ENCODE measurements at regions not wholly inside any gene's neighbourhood (a gene's known extent, or its start where the extent isn't known, plus 50 kb on each side); places are given as distances from the start of the nearest gene placed in this dataset.

DNA sequence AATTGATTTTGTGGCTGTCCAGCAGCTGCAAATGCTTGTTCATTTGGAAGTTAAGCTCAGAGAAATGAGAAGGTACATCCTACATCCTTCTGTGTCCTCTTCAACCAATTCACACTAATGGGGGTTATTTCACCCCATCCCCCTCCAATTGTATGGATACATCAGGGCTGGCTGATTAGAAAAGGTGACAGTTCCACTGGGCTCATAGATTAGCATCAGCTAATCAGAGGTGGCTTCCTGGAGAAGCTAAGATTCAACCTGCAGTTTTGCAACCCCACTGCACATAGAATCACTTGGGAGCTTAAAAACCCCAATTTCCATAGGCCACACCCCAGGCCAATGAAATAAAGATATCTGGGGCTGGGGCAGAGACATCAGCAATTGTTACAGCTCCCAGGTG lies 217.7 kb upstream of the TLE3 start:
- peaks cover 0 to 19% (median 11%) of the 10 kb centered on the region in 4 donors for H3K4me1 ChIP-seq
- no peak overlapping the region for H3K4me3 ChIP-seq
- DNase-seq (ENCODE audit: extremely low spot score) = no peak
- intact Hi-C loops (cut with DNase I) = loop anchor here (5.0 kb wide), 1 partner anchor 43 kb away; no protein-coding TSS in a partner anchor
- H3K36me3 ChIP-seq = no peaks in the 10 kb centered on the region
- no peaks in the 10 kb centered on the region for H3K9me3 ChIP-seq
- H3K27me3 ChIP-seq = no peaks in the 10 kb centered on the region
- no peak overlapping the region for H3K27ac ChIP-seq (replicated peaks in 1 of 4)
- TF ChIP-seq, protein P1, sequence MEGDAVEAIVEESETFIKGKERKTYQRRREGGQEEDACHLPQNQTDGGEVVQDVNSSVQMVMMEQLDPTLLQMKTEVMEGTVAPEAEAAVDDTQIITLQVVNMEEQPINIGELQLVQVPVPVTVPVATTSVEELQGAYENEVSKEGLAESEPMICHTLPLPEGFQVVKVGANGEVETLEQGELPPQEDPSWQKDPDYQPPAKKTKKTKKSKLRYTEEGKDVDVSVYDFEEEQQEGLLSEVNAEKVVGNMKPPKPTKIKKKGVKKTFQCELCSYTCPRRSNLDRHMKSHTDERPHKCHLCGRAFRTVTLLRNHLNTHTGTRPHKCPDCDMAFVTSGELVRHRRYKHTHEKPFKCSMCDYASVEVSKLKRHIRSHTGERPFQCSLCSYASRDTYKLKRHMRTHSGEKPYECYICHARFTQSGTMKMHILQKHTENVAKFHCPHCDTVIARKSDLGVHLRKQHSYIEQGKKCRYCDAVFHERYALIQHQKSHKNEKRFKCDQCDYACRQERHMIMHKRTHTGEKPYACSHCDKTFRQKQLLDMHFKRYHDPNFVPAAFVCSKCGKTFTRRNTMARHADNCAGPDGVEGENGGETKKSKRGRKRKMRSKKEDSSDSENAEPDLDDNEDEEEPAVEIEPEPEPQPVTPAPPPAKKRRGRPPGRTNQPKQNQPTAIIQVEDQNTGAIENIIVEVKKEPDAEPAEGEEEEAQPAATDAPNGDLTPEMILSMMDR (IDR thresholded peaks at IDR 0.05) = no peak
- TF ChIP-seq POLR2A (IDR thresholded peaks at IDR 0.05; ENCODE audit: low read depth) (no peak), EP300 (IDR thresholded peaks at IDR 0.05) (no peak), POLR2AphosphoS5 (IDR thresholded peaks at IDR 0.05) (no peak)

DNA sequence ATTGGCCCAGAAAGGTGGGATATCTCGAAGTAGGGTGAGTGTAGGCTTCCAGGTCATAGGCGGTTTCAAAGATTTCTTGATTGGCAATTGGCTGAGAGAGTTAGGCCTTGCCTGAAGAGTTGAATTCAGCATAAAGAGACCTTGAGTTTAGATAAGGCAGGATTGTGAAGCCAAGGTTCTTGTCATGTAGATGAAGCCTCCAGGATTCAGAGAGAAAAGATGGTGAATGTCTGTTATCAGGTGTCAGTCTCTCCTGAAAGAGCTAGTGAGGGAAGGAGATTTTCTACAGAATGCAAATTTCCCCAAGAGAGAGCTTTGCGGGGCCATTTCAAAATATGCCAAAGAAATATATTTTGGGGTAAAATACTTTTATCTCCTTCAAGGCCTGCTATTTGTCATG lies 217.0 kb upstream of the TLE3 start:
- no peaks in the 10 kb centered on the region for H3K27me3 ChIP-seq
- intact Hi-C loops (cut with DNase I) = loop anchor here (5.0 kb wide), 1 partner anchor 42 kb away; no protein-coding TSS in a partner anchor
- no peaks in the 10 kb centered on the region for H3K9me3 ChIP-seq
- DNase-seq (ENCODE audit: extremely low spot score) = peak; percentile 53
- WGBS = 91% methylated on average over 3 of the region's 3 CpGs
- TF ChIP-seq POLR2A (IDR thresholded peaks at IDR 0.05; ENCODE audit: low read depth) (no peak), EP300 (IDR thresholded peaks at IDR 0.05) (no peak), POLR2AphosphoS5 (IDR thresholded peaks at IDR 0.05) (no peak)
- TF ChIP-seq, protein P1 (IDR thresholded peaks at IDR 0.05) = no peak
- no peaks in the 10 kb centered on the region for H3K36me3 ChIP-seq
- peaks cover 0 to 11% (median 5%) of the 10 kb centered on the region in 4 donors for H3K4me1 ChIP-seq
- H3K4me3 ChIP-seq = no peak overlapping the region
- no peak overlapping the region for H3K27ac ChIP-seq (replicated peaks in 1 of 4)

DNA sequence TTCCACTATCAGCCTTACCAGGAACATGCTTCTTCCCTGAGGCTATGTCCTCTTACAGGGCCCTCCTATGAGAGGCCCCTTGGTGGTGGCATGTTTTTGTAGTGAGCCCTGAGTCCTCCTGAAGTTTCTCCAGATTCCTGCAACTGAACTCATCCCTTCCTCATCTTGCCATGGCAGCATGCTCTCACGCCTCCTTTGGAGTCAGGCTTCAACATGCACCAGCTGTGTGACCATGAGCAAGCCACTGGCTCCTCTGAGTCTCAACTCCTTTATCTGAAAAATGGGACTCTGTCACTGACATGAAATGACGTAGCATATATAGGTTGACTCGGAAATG lies 216.3 kb upstream of the TLE3 start:
- no peak overlapping the region for H3K4me3 ChIP-seq
- WGBS = 94% methylated on average over 3 of the region's 3 CpGs
- peaks cover 0 to 7% (median 0%) of the 10 kb centered on the region in 4 donors for H3K4me1 ChIP-seq
- TF ChIP-seq, protein P1 (IDR thresholded peaks at IDR 0.05) = no peak
- TF ChIP-seq POLR2AphosphoS5 (IDR thresholded peaks at IDR 0.05) = no peak
- TF ChIP-seq POLR2A (IDR thresholded peaks at IDR 0.05; ENCODE audit: low read depth) = no peak
- TF ChIP-seq EP300 (IDR thresholded peaks at IDR 0.05) = no peak
- no peak for DNase-seq (ENCODE audit: extremely low spot score)
- no peaks in the 10 kb centered on the region for H3K36me3 ChIP-seq
- intact Hi-C loops (cut with DNase I) = no loop called here
- H3K9me3 ChIP-seq = no peaks in the 10 kb centered on the region
- H3K27me3 ChIP-seq = no peaks in the 10 kb centered on the region
- H3K27ac ChIP-seq (replicated peaks in 1 of 4) = no peak overlapping the region

DNA sequence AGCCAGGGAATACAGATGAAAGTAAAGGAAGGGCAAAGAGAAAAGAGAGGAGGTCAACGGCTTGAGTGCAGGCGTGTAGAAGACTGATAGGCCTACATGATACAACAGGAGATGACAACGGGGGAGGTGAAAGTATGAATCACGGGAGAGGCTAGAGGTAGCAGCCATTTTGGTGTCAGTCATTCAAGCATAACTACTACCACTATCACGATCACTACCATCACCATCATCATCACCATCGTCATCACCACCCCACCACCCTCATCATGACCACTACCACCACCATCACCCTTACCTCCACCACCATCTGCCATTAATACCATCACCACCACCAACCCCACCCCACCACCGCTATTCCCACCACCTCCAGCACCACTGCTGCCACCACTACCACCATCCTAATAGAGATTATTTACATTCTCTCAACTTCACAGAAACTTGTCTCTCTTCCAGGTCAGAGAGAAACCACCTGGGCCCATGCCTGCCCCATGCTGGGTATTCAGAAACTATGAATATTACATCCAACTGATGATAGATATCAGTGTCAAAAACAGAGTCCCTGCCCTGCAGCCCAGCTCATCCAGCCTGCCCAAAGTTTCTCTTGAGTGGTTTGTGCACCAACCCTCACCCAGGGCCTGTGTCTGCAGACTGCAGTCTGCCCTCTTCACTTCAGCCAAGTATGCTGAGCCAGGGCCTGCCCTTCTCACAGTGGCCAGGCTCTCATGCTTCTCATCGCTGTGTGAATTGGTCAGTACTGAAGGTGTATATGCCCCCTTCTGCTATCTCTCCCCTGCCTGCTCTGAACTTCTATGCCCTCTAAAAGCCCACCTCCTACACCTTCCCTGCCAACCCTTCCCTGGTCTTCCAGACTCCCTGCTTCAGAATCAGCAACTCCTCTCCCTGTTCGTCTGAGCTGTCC lies 215.6 kb upstream of the TLE3 start:
- Histone ChIP-seq H3K9me3 (no peaks in the 10 kb centered on the region), H3K27ac (replicated peaks in 1 of 4) (no peak overlapping the region), H3K27me3 (no peaks in the 10 kb centered on the region), H3K4me1 (peaks cover 0 to 3% (median under 1%) of the 10 kb centered on the region in 4 donors), H3K4me3 (no peak overlapping the region), H3K36me3 (no peaks in the 10 kb centered on the region)
- intact Hi-C loops (cut with DNase I) = no loop called here
- TF ChIP-seq, protein P1 (IDR thresholded peaks at IDR 0.05) = no peak
- TF ChIP-seq POLR2AphosphoS5 (IDR thresholded peaks at IDR 0.05) = no peak
- no peak for TF ChIP-seq EP300 (IDR thresholded peaks at IDR 0.05)
- no peak for TF ChIP-seq POLR2A (IDR thresholded peaks at IDR 0.05; ENCODE audit: low read depth)
- 97% methylated on average over 9 of the region's 9 CpGs for WGBS
- DNase-seq (ENCODE audit: extremely low spot score) = peak; percentile 91
